NCI-H2107 treated with DMSO at 0.1 percent for 48 hours (cell line): ENCODE measurements at regions not wholly inside any gene's neighbourhood (a gene's known extent, or its start where the extent isn't known, plus 50 kb on each side); places are given as distances from the start of the nearest gene placed in this dataset.
"Not testable (repeated sequence)": the region's sequence is repeated elsewhere in the genome, so short reads cannot be mapped to it uniquely, and the experiment has no call there.

Experiments used
- DNase-seq: peaks from one replicate; lab custom pipeline; 2025; ENCODE audit not compliant: unreplicated experiment; lab: John Stamatoyannopoulos, UW

DNA sequence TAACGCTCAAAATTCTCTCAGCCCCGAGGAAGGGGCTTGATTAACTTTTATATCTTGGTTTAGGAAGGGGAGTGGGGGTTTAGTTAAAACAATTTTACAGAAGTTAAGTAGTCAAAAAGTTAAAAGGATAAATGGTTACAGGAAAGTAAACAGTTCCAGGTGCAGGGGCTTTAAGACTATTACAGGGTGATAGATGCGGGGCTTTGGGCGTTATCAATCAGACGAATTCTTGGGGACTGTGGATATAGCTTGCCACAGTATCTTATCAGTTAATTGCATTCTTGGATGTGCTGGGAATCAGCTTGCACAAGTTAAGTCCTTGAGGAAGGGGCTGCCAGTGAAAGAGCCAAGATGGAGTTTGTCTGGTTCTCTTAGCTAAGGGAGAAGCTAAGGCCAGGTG is 616.2 kb downstream of the XPNPEP1 start:
- DNase-seq: not testable (repeated sequence)

DNA sequence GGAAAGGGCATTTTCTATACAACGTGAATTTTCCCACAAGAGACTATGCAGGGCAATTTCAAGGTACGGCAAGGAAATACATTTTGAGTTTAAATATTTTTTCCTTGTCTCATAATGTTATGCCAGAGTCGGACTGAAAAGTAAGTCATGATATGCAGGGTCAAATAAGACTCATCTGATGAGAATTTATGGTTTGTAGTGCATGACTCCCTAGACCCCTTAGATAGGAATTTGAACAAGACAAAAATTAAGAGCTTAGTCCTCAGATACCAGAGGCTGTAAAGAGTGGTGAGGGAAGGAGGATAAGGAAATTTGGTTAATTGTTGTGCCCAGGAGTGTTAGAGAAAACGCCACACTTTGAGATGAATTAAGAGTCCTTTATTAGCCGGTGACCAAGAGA is 616.6 kb downstream of the XPNPEP1 start:
- no peak for DNase-seq

DNA sequence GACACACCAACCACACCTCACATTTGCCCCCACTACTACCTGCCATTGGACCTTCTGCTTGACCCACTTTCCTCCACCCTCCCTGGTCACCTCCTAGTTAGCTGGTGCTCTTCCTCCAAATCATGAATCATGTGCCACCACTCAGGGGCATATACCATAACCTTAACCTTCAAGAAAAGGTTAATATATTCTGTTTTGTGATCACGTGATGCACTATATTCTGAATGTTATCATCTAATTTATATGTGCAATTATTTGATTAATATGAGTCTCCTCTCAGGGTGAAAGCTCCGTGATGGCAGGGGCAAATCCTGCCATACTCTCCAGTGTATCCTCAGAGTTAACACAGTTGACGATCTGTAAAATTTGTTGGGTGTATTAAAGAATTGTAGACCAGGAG is 635.5 kb downstream of the XPNPEP1 start:
- no peak for DNase-seq

DNA sequence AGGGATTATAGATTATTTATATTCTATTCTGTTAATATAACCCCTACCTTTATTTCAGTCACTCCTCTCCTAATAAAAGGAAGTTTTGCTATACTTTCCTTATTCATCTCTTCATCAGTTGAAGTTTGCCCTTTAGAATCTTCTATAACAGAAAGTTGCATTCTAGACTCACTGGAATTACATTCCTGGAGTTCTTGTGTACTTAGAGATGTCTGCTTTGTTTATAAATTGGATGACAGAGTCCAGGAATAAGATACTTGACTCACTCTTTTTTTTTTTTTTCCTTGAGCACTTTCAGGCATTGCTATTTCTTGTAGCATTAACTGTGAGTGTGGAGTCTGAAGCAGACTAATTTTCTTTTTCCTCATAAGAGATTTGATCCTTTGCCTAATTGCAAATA is 640.8 kb downstream of the XPNPEP1 start:
- no peak for DNase-seq

DNA sequence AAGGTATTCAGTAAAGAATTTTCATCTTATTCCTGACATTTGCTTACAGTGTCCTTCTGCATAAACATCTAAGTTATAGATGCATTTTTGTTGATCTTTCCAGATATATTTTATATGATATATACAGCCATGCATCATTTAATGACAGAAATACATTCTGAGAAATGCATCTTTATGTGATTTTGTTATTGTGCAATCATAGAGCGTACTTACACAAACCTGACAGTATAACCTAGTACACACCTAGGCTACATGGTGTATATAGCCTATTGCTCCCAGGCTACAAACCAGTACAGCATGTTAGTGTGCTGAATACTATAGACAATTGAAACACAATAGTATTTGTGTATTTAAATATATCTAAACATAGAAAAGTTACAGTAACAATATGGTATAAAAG is 642.0 kb downstream of the XPNPEP1 start:
- no peak for DNase-seq

DNA sequence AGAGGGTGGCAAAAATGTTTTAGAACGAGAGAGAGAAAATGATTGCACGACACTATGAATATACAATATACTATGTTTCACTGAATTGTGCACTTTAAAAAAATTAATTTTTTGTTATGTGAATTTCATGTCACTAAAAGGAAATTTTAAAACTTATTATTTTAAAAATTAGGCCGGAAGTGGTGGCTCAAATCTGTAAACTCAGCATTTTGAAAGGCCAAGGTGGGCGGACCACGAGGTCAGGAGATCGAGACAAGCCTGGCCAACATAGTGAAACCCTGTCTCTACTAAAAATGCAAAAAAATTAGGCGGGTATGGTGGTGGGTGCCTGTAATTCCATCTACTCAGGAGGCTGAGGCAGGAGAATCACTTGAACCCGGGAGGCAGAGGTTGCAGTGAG is 642.5 kb downstream of the XPNPEP1 start:
- no peak for DNase-seq

DNA sequence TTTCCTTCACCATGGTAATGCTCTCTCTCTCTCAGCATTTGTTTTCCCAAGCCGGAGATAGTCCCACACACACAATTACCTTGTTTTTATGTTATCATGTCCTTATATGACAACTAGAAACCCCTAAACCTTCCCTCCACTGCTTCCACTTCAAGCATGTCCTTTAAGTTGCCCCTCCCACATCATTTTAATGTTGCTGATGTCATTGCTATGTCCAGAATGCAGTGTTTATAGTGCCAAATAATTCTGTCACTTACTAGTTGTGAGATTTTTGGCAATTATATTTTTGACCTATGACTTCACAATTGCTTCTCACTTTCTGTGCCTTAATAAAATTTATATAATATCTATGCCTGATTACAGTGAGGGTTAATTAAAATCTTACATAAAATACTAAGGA is 645.9 kb downstream of the XPNPEP1 start:
- DNase-seq: no peak

DNA sequence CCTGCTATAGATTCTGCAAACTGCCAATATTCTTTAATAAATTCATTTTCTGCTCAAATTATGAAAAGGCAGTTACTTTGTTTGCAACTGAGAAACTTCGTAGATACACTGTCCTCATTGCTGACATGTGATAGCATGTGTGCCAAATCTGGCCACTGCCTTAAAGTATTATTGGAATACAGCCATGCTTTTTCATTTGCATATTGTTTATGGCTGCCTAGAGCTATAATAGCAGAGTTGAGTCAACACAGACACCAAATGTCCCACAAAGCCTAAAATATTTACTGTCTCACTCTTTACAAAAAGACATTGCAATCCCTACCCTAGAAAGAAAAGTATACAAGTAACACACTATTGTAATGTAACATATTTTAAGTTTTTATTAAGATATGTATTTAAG is 647.4 kb downstream of the XPNPEP1 start:
- no peak for DNase-seq

DNA sequence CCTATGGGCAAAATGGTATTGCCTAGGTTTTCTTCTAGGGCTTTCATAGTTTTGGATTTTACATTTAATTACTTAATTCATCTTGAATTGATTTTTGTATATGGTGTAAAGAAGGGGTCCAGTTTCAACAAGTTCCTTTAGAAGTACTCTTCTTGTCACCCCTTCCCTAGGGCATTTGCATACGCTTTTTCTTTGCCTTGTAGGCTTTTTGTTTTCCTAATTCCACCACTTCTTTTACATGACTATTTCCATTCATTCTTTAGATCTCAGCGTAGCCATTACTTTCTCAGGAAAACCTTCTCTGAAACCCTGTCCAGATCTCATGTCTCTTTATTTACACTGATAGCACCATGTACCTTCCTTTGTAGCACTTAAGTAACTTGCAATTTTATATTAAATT is 648.6 kb downstream of the XPNPEP1 start:
- no peak for DNase-seq

DNA sequence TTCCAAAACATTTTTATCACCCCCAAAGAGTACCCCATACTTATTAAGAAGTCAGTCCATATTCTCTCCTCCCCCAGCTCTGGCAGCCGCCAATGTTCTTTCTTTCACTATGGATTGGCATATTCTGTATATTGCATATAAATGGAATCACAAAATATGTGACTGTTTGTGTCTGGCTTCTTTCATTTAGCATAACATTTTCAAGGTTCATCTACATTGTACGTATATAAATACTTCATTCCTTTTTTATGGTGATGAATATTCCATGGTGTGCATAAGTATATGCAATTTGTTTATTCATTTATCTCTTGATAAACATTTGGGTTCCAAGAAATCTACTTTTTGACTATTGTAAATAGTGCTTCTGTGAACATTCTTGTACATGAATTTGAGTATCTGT is 653.1 kb downstream of the XPNPEP1 start:
- DNase-seq: no peak

DNA sequence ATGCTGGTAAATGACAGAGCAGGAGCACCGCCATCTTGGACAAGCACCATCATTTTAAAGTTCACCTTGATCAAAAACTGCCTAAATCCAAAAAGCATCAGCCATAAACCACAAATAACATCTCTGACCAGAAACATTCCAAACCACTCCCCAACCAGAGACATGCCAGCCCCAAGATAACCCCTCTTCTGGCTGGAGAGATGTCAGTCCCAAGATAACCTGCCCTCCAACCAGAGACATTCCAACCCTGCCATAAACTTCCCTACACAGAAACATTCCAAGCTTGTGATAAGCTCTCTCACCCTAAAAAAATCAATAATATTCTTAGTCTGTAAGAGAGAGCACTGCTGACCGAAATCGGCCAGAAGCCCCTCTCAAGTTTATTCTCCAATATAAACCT is 659.3 kb downstream of the XPNPEP1 start:
- no peak for DNase-seq

DNA sequence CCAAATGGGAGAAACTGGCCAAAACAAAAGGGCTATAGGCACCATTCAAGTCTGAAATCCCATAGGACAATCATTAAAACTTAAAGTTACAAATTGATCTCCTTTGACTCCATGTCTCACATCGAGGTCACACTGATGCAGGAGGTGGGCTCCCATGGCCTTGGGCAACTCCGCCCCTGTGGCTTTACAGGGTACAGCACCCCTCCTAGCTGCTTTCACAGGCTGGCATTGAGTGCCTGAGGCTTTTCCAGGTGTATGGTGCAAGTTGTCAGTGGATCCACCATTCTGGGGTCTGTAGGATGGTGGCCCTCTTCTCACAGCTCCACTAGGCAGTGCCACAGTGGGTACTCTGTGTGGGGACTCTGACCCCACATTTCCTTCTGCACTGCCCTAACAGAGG is 662.1 kb downstream of the XPNPEP1 start:
- no peak for DNase-seq

DNA sequence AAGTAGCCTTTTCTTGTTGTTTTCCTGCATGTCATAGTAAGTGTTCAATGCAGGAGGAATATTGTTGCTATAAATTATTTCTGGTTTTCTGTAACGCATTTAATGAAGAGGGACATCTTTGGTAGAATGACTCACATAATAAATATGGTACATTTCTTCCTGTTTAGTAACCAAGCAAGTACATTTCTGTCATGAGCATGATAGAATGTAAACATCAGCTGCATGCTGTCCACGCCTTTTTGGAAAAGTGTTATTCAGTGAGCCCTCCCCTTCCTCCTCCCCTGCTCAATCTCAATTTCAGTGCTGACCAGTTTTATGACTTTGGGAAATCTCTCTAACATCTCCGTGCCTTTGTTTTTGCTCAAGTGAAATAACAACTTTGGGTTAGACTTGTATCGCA is 664.0 kb downstream of the XPNPEP1 start:
- no peak for DNase-seq

DNA sequence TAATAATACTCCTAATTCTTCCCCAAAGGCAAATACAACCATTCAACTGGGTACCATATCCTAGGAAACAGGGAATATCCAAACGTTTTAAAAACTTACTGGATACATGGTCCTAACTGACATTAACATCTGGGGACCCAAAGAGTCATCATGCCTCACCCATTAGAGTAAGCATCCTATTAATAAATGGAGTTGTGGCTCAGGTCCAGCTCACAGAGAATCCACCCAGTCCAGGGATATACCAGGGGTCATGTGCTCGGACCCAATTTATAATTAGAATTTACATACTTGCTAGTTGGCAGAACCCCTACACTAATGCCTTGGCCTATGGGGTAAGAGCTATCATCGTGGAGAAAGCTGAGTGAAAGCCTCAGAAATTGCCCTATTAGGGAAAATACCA is 670.0 kb downstream of the XPNPEP1 start:
- no peak for DNase-seq

DNA sequence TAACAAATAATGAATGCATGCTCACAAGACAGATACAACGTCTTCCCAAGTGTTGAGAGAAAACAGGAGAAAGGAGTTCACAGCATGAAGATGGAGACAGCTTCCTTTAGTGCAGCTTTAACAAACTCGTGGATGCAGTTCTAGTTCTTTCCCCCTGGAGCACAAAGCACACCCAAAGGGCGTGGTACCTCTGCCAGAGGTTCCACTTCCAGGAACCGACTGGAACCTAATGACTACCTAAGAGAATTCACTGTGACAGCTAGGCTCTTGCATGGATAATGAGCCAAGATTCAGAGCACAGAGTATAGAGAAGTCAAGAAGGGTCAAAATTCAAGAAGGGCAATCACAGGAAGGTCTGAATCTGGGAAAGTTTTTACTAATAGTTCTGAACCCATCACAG is 673.2 kb downstream of the XPNPEP1 start:
- no peak for DNase-seq

DNA sequence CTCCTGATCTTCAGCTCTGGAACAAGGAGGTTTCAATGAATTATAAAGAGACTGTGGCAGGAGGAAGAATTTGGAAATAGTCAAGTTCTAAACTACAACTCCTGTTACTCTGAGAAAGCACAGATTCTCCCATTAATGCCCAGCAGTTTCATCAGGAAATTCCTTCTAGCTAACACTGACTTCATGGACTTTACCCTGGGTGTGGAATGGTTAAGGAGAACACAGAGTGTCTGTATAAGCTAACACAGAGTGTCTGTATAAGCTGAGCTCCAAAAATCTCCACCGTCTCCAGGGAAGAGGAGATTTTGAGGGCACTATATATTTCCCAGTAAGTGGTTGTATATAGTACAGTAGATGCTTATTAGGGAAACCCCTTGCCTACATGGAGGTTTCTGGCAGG is 675.5 kb downstream of the XPNPEP1 start:
- no peak for DNase-seq

DNA sequence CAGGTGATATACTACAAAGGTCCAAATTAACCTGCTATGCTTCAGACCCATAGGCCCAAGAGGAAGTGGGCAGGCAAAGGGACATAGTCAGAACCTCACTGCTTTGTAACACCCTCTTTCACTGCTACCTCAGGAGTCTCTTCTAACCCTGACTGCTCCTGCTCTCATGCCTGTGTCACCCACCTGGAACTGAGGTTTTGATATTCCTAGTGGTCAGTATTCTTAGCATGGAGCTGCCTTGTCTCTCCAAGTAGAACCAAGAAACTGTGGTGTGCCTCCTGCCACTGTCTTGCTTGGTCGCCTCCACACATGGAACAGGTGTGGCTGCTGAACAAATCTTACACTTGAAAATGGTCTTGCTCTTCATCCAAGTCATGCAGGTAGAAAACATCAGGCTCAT is 677.5 kb downstream of the XPNPEP1 start:
- DNase-seq: no peak

DNA sequence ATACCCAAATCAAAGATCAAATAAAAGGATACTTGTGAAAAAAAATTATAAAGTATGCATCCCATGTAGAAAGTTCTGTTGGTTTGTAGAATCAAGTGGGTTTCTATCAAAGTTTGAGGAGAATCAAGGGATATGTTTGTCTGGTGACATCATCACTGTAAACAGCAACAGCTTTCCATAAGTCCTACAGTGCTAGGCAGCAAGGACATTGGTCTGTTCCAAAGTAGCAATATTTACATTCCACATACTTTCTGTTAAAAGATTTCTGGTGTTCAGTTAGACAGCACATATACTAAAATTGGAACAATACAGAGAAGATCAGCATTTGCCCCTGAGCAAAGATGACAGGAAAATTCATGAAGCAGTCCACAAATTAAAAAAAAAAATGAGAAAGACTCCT is 683.9 kb downstream of the XPNPEP1 start:
- DNase-seq: no peak

DNA sequence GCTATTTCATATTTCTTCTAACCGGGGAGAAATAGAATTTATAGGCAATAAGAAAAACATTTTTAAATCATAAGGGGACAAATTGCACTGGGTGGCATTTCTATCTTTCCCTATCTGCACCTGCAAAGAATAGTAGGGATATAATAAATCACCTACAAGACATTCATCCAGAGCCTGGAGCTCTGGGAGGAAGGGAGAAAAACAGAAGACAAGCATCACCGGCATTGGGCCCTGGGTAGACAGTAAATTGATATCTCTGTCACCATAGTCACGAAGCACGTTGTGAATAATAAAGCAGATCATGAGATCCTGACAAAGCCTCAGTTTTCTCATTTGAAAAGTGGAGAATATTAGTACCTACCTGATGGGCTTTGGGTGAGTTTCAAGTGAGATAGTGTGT is 685.6 kb downstream of the XPNPEP1 start:
- DNase-seq: no peak

DNA sequence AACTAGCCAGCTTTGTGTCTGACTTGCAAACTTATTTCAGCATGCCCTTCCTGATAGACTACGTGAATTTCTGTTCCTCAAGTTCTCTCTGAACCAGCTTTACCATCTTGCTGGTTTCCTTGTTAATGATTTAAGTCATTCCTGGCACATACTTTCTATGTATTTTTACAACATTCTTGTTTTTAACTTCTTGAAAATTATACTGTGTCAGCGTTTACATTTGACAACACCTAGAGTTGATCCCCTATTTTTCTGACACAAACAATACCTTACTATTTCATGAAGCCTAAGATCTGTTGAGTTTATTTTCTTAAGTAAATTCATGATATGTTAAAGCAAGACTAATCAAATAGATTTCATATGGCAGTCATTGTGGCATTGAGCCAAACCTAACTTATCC is 686.3 kb downstream of the XPNPEP1 start:
- no peak for DNase-seq

DNA sequence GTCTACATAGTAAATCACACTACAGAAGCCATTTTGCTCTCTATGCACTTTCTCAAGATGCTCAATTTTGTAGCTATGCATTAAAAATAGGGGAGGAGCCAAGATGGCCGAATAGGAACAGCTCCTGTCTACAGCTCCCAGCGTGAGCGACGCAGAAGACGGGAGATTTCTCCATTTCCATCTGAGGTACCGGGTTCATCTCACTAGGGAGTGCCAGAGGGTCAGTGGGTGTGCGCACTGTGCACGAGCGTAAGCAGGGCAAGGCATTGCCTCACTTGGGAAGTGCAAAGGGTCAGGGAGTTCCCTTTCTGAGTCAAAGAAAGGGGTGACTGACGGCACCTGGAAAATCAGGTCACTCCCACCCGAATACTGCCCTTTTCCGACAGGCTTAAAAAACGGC is 699.8 kb downstream of the XPNPEP1 start:
- DNase-seq: not testable (repeated sequence)

DNA sequence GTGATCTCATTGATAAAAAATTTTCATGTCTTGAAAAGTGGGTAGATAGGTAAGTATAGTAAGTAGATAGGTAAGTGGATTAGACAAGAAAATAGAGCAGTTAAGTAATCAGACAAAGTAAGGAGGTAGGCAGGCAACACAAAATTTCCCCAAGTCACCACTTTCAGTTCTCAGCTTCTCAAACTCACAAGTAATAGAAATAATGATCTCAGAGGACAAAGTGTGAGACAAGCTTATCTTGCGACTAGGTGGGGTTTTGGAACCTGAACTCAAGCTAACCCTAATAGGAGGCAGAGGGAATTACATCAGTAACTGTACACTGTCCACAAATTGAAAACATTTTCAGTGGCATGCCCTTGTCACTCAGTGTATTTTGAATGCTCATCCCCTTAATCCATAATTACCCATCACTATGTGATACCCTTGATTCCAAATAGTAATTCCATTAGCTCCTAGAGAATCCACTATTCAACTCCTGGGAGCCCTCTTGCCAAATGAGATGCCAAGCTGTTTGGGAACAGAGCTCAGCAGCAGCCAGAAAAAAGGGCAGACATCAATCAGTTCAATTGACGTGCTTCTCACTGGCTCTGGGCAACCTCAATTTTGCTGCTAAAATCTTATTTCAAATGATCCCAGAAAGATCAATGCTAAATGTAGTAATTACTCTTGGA is 703.2 kb downstream of the XPNPEP1 start:
- no peak for DNase-seq

DNA sequence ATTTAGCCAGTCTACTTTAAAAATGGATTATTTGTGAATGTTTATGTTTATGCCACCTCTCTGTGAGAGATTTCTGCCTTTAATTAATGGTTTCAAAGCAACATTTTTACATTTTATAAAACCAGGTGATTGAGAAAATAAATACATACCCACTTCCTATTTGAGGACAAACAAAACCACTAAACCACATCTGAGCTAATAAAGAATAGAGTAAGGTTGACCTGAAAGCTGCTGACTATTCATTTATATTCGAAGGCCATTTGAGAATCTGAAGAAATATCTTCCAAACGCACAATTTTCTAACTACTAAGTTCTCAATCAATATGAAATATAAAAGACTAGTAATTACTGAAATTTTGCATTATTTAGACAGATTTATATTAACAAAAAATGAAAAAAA is 705.1 kb downstream of the XPNPEP1 start:
- no peak for DNase-seq
